ENCODE measurements at regions not wholly inside any gene's neighbourhood (a gene's known extent, or its start where the extent isn't known, plus 50 kb on each side); places are given as distances from the start of the nearest gene placed in this dataset.

- TF ChIP-seq CTCF (IDR thresholded peaks at IDR 0.05; ENCODE audit: low read depth, low read length), result no peak
- TF ChIP-seq EZH2phosphoT487 (IDR thresholded peaks at IDR 0.05; ENCODE audit: low read depth), result no peak
These were observed 479.9 kb upstream of the NXPH2 start for GRCh38 chr2:139260052-139260430.

Data from OCI-LY3 (cell line).